Liver (tissue), 8 donors: ENCODE measurements at regions not wholly inside any gene's neighbourhood (a gene's known extent, or its start where the extent isn't known, plus 50 kb on each side); places are given as distances from the start of the nearest gene placed in this dataset.

Experiments used
- DNase-seq: peaks from one replicate; pipeline ENCODE4 v3.0.0-alpha.2; 2017; ENCODE audit warnings: low spot score
- H3K27ac ChIP-seq, 2 donors: one replicate each; pipeline ENCODE4 v1.7.0; 2013; ENCODE audit warnings: inconsistent platforms in 2 of 2, low read length in 2 of 2, control low read depth in 1 of 2, low read depth in 1 of 2, mild to moderate bottlenecking in 1 of 2
- H3K27me3 ChIP-seq, 4 donors: one replicate each; pipeline versions ENCODE4 v1.6.1 to v1.7.0; 2013; ENCODE audit warnings: low read length in 3 of 4, inconsistent platforms in 1 of 4, mild to moderate bottlenecking in 1 of 4, moderate library complexity in 1 of 4; ENCODE audit not compliant: control insufficient read depth in 4 of 4, insufficient read depth in 4 of 4
- H3K36me3 ChIP-seq, 4 donors: one replicate each; pipeline versions ENCODE4 v1.6.1 to v1.7.0; 2013; ENCODE audit warnings: low read length in 3 of 4, mild to moderate bottlenecking in 3 of 4, low read depth in 1 of 4, moderate library complexity in 1 of 4; ENCODE audit not compliant: control insufficient read depth in 4 of 4, insufficient read depth in 3 of 4
- H3K4me1 ChIP-seq, 4 donors: one replicate each; pipeline versions ENCODE4 v1.6.1 to v1.7.0; 2013; ENCODE audit warnings: low read length in 3 of 4, mild to moderate bottlenecking in 3 of 4, moderate library complexity in 1 of 4; ENCODE audit not compliant: control insufficient read depth in 4 of 4, insufficient read depth in 4 of 4
- H3K4me3 ChIP-seq, 3 donors: one replicate each; pipeline versions ENCODE4 v1.6.1 to v1.7.0; 2013; ENCODE audit warnings: low read length in 3 of 3, control low read depth in 1 of 3, low read depth in 1 of 3, mild to moderate bottlenecking in 1 of 3
- H3K9ac ChIP-seq, 2 donors: one replicate each; pipeline ENCODE4 v1.7.0; 2013; ENCODE audit warnings: low read length in 2 of 2, mild to moderate bottlenecking in 2 of 2, moderate library complexity in 2 of 2, control low read depth in 1 of 2, low read depth in 1 of 2
- H3K9me3 ChIP-seq, 4 donors: one replicate each; pipeline versions ENCODE4 v1.6.1 to v1.7.0; 2013; ENCODE audit warnings: low read length in 3 of 4; ENCODE audit not compliant: control insufficient read depth in 4 of 4
- ATF3 ChIP-seq: IDR thresholded peaks from 2 replicates; pipeline ENCODE4 v1.6.1; 2016; ENCODE audit warnings: antibody characterized with exemption
- CTCF ChIP-seq: fragments of 150-350 bp; IDR thresholded peaks from 2 replicates; pipeline ENCODE4 v1.5.1; 2017; ENCODE audit warnings: improper control_type of control experiment, low read depth, low read length; ENCODE audit not compliant: missing input control
- EGR1 ChIP-seq, 2 donors: IDR thresholded peaks; 2 replicates each; pipeline ENCODE4 v1.6.1; 2016 to 2018; ENCODE audit warnings: antibody characterized with exemption in 2 of 2, low read depth in 2 of 2
- FOXA1 ChIP-seq: IDR thresholded peaks from 2 replicates; pipeline ENCODE4 v1.6.1; 2016; ENCODE audit warnings: antibody characterized with exemption
- FOXA2 ChIP-seq: IDR thresholded peaks from 2 replicates; pipeline ENCODE4 v1.6.1; 2016; ENCODE audit warnings: antibody characterized with exemption
- GABPA ChIP-seq, 2 donors: IDR thresholded peaks in 1 of 2; conservative IDR thresholded peaks in 1 of 2; 2 replicates each; pipeline ENCODE4 v1.6.1; 2016; ENCODE audit warnings: antibody characterized with exemption in 2 of 2, mild to moderate bottlenecking in 1 of 2, moderate library complexity in 1 of 2
- HNF4A ChIP-seq, 2 donors: conservative IDR thresholded peaks; 2 replicates each; pipeline ENCODE4 v1.6.1; 2016; ENCODE audit warnings: antibody characterized with exemption in 2 of 2, mild to moderate bottlenecking in 2 of 2
- HNF4G ChIP-seq: IDR thresholded peaks from 2 replicates; pipeline ENCODE4 v1.6.1; 2016; ENCODE audit warnings: antibody characterized with exemption
- JUND ChIP-seq, 2 donors: IDR thresholded peaks; 2 replicates each; pipeline ENCODE4 v1.6.1; 2016; ENCODE audit warnings: antibody characterized with exemption in 2 of 2
- MAX ChIP-seq: IDR thresholded peaks from 2 replicates; pipeline ENCODE4 v1.6.1; 2016; ENCODE audit warnings: antibody characterized with exemption
- NR2F2 ChIP-seq: IDR thresholded peaks from 2 replicates; pipeline ENCODE4 v1.6.1; 2016; ENCODE audit warnings: antibody characterized with exemption
- RAD21 ChIP-seq, 2 donors: IDR thresholded peaks; 2 replicates each; pipeline ENCODE4 v1.6.1; 2016; ENCODE audit warnings: antibody characterized with exemption in 2 of 2, mild to moderate bottlenecking in 2 of 2
- RXRA ChIP-seq, 2 donors: IDR thresholded peaks; 2 replicates each; pipeline ENCODE4 v1.6.1; 2017 to 2018; ENCODE audit warnings: antibody characterized with exemption in 2 of 2, mild to moderate bottlenecking in 1 of 2
- SP1 ChIP-seq: IDR thresholded peaks from 2 replicates; pipeline ENCODE4 v1.6.1; 2018; ENCODE audit warnings: antibody characterized with exemption, mild to moderate bottlenecking
- TAF1 ChIP-seq: conservative IDR thresholded peaks from 2 replicates; pipeline ENCODE4 v1.6.1; 2016; ENCODE audit warnings: antibody characterized with exemption, mild to moderate bottlenecking
- YY1 ChIP-seq: IDR thresholded peaks from 2 replicates; pipeline ENCODE4 v1.6.1; 2016; ENCODE audit warnings: antibody characterized with exemption, mild to moderate bottlenecking
- WGBS: extraction: QIAGEN DNeasy Blood & Tissue Kit; methylation state at CpG from one replicate; pipeline ENCODE4 v1.1.7; 2013; 5-methylcytosine and 5-hydroxymethylcytosine counted together
- TF ChIP-seq, protein P1 (sequence below): IDR thresholded peaks from 2 replicates; pipeline ENCODE4 v1.6.1; 2016; ENCODE audit warnings: antibody characterized with exemption, mild to moderate bottlenecking
- TF ChIP-seq, protein P2 (sequence below): IDR thresholded peaks from 2 replicates; pipeline ENCODE4 v1.6.1; 2016; ENCODE audit warnings: antibody characterized with exemption
- donor health status: healthy.
- donor health status: healthy.
- donor health status: healthy.
- donor health status: healthy.
- donor health status: healthy.

DNA sequence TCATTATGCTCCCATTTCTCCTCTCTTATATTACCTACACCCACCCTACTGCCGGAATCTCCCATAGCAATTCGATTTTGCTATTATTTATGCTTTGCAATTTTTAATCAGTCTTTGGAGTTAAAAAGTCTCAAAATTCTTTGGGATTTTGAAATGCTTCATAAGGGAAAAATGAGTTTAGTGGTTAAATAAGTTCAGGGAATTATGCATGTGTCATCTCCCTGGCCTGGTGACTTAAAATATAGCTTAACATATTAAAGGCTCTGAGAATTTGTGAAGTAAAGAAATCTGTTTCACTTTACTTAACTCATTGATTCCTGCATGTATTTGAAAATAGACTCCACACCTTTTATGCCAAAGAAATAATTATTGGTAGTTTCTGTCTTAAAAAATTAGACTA lies 185.1 kb upstream of the DIPK2B start:
- H3K4me3 ChIP-seq: no peak overlapping the region
- no peak for TF ChIP-seq GABPA (IDR thresholded peaks at IDR 0.05 in 1 of 2, conservative IDR thresholded peaks at IDR 0.05 in 1 of 2)
- no peak for TF ChIP-seq SP1
- TF ChIP-seq RAD21 (IDR thresholded peaks at IDR 0.05): no peak
- no peak for TF ChIP-seq YY1
- TF ChIP-seq FOXA2: no peak
- no peak for TF ChIP-seq TAF1
- no peak for TF ChIP-seq ATF3
- no peak for TF ChIP-seq CTCF
- no peak for TF ChIP-seq MAX
- no peak for TF ChIP-seq RXRA (IDR thresholded peaks at IDR 0.05)
- TF ChIP-seq, protein P1, sequence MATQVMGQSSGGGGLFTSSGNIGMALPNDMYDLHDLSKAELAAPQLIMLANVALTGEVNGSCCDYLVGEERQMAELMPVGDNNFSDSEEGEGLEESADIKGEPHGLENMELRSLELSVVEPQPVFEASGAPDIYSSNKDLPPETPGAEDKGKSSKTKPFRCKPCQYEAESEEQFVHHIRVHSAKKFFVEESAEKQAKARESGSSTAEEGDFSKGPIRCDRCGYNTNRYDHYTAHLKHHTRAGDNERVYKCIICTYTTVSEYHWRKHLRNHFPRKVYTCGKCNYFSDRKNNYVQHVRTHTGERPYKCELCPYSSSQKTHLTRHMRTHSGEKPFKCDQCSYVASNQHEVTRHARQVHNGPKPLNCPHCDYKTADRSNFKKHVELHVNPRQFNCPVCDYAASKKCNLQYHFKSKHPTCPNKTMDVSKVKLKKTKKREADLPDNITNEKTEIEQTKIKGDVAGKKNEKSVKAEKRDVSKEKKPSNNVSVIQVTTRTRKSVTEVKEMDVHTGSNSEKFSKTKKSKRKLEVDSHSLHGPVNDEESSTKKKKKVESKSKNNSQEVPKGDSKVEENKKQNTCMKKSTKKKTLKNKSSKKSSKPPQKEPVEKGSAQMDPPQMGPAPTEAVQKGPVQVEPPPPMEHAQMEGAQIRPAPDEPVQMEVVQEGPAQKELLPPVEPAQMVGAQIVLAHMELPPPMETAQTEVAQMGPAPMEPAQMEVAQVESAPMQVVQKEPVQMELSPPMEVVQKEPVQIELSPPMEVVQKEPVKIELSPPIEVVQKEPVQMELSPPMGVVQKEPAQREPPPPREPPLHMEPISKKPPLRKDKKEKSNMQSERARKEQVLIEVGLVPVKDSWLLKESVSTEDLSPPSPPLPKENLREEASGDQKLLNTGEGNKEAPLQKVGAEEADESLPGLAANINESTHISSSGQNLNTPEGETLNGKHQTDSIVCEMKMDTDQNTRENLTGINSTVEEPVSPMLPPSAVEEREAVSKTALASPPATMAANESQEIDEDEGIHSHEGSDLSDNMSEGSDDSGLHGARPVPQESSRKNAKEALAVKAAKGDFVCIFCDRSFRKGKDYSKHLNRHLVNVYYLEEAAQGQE: no peak
- TF ChIP-seq, protein P2, sequence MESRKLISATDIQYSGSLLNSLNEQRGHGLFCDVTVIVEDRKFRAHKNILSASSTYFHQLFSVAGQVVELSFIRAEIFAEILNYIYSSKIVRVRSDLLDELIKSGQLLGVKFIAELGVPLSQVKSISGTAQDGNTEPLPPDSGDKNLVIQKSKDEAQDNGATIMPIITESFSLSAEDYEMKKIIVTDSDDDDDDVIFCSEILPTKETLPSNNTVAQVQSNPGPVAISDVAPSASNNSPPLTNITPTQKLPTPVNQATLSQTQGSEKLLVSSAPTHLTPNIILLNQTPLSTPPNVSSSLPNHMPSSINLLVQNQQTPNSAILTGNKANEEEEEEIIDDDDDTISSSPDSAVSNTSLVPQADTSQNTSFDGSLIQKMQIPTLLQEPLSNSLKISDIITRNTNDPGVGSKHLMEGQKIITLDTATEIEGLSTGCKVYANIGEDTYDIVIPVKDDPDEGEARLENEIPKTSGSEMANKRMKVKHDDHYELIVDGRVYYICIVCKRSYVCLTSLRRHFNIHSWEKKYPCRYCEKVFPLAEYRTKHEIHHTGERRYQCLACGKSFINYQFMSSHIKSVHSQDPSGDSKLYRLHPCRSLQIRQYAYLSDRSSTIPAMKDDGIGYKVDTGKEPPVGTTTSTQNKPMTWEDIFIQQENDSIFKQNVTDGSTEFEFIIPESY: no peak
- TF ChIP-seq HNF4G: no peak
- no peak for TF ChIP-seq EGR1 (IDR thresholded peaks at IDR 0.05; ENCODE audit: low read depth in 2 of 2)
- no peak for TF ChIP-seq HNF4A (conservative IDR thresholded peaks at IDR 0.05)
- TF ChIP-seq NR2F2: no peak
- no peak for TF ChIP-seq FOXA1
- DNase-seq: no peak
- H3K4me1 ChIP-seq: no peaks in the 10 kb centered on the region
- H3K36me3 ChIP-seq: no peaks in the 10 kb centered on the region
- no peak overlapping the region for H3K9ac ChIP-seq
- H3K27ac ChIP-seq: no peak overlapping the region
- no peaks in the 10 kb centered on the region for H3K27me3 ChIP-seq
- peaks cover 0 to 7% (median 1%) of the 10 kb centered on the region in 4 donors for H3K9me3 ChIP-seq
- WGBS: 85% methylated on average over 2 of the region's 2 CpGs

- no peak for TF ChIP-seq JUND (IDR thresholded peaks at IDR 0.05)
- TF ChIP-seq FOXA1: no peak
- TF ChIP-seq GABPA (IDR thresholded peaks at IDR 0.05 in 1 of 2, conservative IDR thresholded peaks at IDR 0.05 in 1 of 2): no peak
Measured at GRCh38 chrX:45381841-45382240, 181.2 kb upstream of the DIPK2B start.

More at GRCh38 chrX:45381841-45382240, 181.2 kb upstream of the DIPK2B start:
- WGBS: 95% methylated on average over 34 of the region's 34 CpGs
- no peaks in the 10 kb centered on the region for H3K27me3 ChIP-seq
- H3K27ac ChIP-seq: no peak overlapping the region
- H3K36me3 ChIP-seq: no peaks in the 10 kb centered on the region
- peaks cover 0 to 2% (median 0%) of the 10 kb centered on the region in 4 donors for H3K9me3 ChIP-seq
- H3K4me1 ChIP-seq: no peaks in the 10 kb centered on the region
- DNase-seq: no peak
- no peak overlapping the region for H3K9ac ChIP-seq
- H3K4me3 ChIP-seq: no peak overlapping the region
